ENCODE measurements at regions not wholly inside any gene's neighbourhood (a gene's known extent, or its start where the extent isn't known, plus 50 kb on each side); places are given as distances from the start of the nearest gene placed in this dataset.

- H3K9me3 ChIP-seq (ENCODE audit: low read depth), result no peaks in the 10 kb centered on the region
- 0 out of 2 replicates have a peak, but pooled peaks cover 4% of the 10 kb centered on the region for H3K9me2 ChIP-seq (ENCODE audit: insufficient read depth)
- H3K4me3 ChIP-seq, result no peak overlapping the region
- H4K20me1 ChIP-seq (ENCODE audit: insufficient read depth), result no peaks in the 10 kb centered on the region
- no peak overlapping the region for H2AFZ ChIP-seq
- no peaks in the 10 kb centered on the region for H3K79me2 ChIP-seq (ENCODE audit: insufficient read depth)
- H3F3A ChIP-seq (ENCODE audit: insufficient read depth), result no peaks in the 10 kb centered on the region
- in situ Hi-C loops (cut with MboI), result no loop called here
- no peaks in the 10 kb centered on the region for H3K36me3 ChIP-seq (ENCODE audit: low read depth)
- no peak for DNase-seq
- no peak overlapping the region for H3K4me2 ChIP-seq (ENCODE audit: unreplicated experiment)
- TF ChIP-seq EZH2 (IDR thresholded peaks at IDR 0.05; ENCODE audit: insufficient read depth, poor library complexity, severe bottlenecking), result no peak
- TF ChIP-seq EZH2phosphoT487 (IDR thresholded peaks at IDR 0.05; ENCODE audit: insufficient read depth, low read depth), result no peak
- no peaks in the 10 kb centered on the region for H3K27me3 ChIP-seq (replicated peaks; ENCODE audit: insufficient read depth)
- no peak overlapping the region for H3K9ac ChIP-seq
- H3K4me1 ChIP-seq (ENCODE audit: insufficient read depth), result 0 out of 2 replicates have a peak, but pooled peaks cover 3% of the 10 kb centered on the region
- no peak overlapping the region for H3K27ac ChIP-seq
Measured at GRCh38 chr1:187504779-187505178, 676.0 kb downstream of the PLA2G4A start.

GRCh38 chr1:187509091-187509490 lies 680.3 kb downstream of the PLA2G4A start:
- no peak overlapping the region for H2AFZ ChIP-seq
- H3K36me3 ChIP-seq (ENCODE audit: low read depth), result no peaks in the 10 kb centered on the region
- H3F3A ChIP-seq (ENCODE audit: insufficient read depth), result no peaks in the 10 kb centered on the region
- no peak overlapping the region for H3K4me2 ChIP-seq (ENCODE audit: unreplicated experiment)
- H3K27ac ChIP-seq, result no peak overlapping the region
- no peaks in the 10 kb centered on the region for H3K9me3 ChIP-seq (ENCODE audit: low read depth)
- H3K4me1 ChIP-seq (ENCODE audit: insufficient read depth), result 0 out of 2 replicates have a peak, but pooled peaks cover 3% of the 10 kb centered on the region
- H3K4me3 ChIP-seq, result no peak overlapping the region
- no peaks in the 10 kb centered on the region for H4K20me1 ChIP-seq (ENCODE audit: insufficient read depth)
- peak; percentile 4 for DNase-seq
- 0 out of 2 replicates have a peak, but pooled peaks cover 4% of the 10 kb centered on the region for H3K9me2 ChIP-seq (ENCODE audit: insufficient read depth)
- TF ChIP-seq EZH2 (IDR thresholded peaks at IDR 0.05; ENCODE audit: insufficient read depth, poor library complexity, severe bottlenecking) (no peak), EZH2phosphoT487 (IDR thresholded peaks at IDR 0.05; ENCODE audit: insufficient read depth, low read depth) (no peak)
- in situ Hi-C loops (cut with MboI), result no loop called here
- H3K27me3 ChIP-seq (replicated peaks; ENCODE audit: insufficient read depth), result no peaks in the 10 kb centered on the region
- no peaks in the 10 kb centered on the region for H3K79me2 ChIP-seq (ENCODE audit: insufficient read depth)
- H3K9ac ChIP-seq, result no peak overlapping the region

- Histone ChIP-seq H3K4me1 (ENCODE audit: insufficient read depth) (0 out of 2 replicates have a peak, but pooled peaks cover 3% of the 10 kb centered on the region), H3K27me3 (replicated peaks; ENCODE audit: insufficient read depth) (no peaks in the 10 kb centered on the region), H4K20me1 (ENCODE audit: insufficient read depth) (no peaks in the 10 kb centered on the region), H3K36me3 (ENCODE audit: low read depth) (no peaks in the 10 kb centered on the region), H3K4me2 (ENCODE audit: unreplicated experiment) (no peak overlapping the region), H3F3A (ENCODE audit: insufficient read depth) (no peaks in the 10 kb centered on the region), H3K27ac (no peak overlapping the region), H3K9ac (no peak overlapping the region), H3K9me3 (ENCODE audit: low read depth) (no peaks in the 10 kb centered on the region), H3K9me2 (ENCODE audit: insufficient read depth) (0 out of 2 replicates have a peak, but pooled peaks cover under 1% of the 10 kb centered on the region), H2AFZ (no peak overlapping the region), H3K79me2 (ENCODE audit: insufficient read depth) (no peaks in the 10 kb centered on the region), H3K4me3 (no peak overlapping the region)
- DNase-seq, result peak; percentile 27
- TF ChIP-seq EZH2phosphoT487 (IDR thresholded peaks at IDR 0.05; ENCODE audit: insufficient read depth, low read depth), result no peak
- no peak for TF ChIP-seq EZH2 (IDR thresholded peaks at IDR 0.05; ENCODE audit: insufficient read depth, poor library complexity, severe bottlenecking)
- in situ Hi-C loops (cut with MboI), result no loop called here
- 88 to 91% methylated on average over 5 of the region's 5 CpGs for WGBS, 2 experiments (ENCODE audit: low coverage in 1 of 2, low lambda C conversion rate in 2 of 2, missing lambda C conversion rate in 2 of 2)
Measured at GRCh38 chr1:187513190-187513589, 684.4 kb downstream of the PLA2G4A start.

- 83 to 84% methylated on average over 3 of the region's 3 CpGs for WGBS, 2 experiments (ENCODE audit: low coverage in 1 of 2, low lambda C conversion rate in 2 of 2, missing lambda C conversion rate in 2 of 2)
- no peak overlapping the region for H2AFZ ChIP-seq
- H3K27me3 ChIP-seq (replicated peaks; ENCODE audit: insufficient read depth), result no peaks in the 10 kb centered on the region
- no peak overlapping the region for H3K4me2 ChIP-seq (ENCODE audit: unreplicated experiment)
- no peaks in the 10 kb centered on the region for H3K79me2 ChIP-seq (ENCODE audit: insufficient read depth)
- in situ Hi-C loops (cut with MboI), result no loop called here
- H3K9ac ChIP-seq, result no peak overlapping the region
- no peak overlapping the region for H3K4me3 ChIP-seq
- no peaks in the 10 kb centered on the region for H3K4me1 ChIP-seq (ENCODE audit: insufficient read depth)
- no peaks in the 10 kb centered on the region for H4K20me1 ChIP-seq (ENCODE audit: insufficient read depth)
- no peak for DNase-seq
- H3K27ac ChIP-seq, result no peak overlapping the region
- no peak for TF ChIP-seq EZH2 (IDR thresholded peaks at IDR 0.05; ENCODE audit: insufficient read depth, poor library complexity, severe bottlenecking)
- TF ChIP-seq EZH2phosphoT487 (IDR thresholded peaks at IDR 0.05; ENCODE audit: insufficient read depth, low read depth), result no peak
- no peaks in the 10 kb centered on the region for H3K9me3 ChIP-seq (ENCODE audit: low read depth)
- no peaks in the 10 kb centered on the region for H3K36me3 ChIP-seq (ENCODE audit: low read depth)
- no peaks in the 10 kb centered on the region for H3F3A ChIP-seq (ENCODE audit: insufficient read depth)
- no peaks in the 10 kb centered on the region for H3K9me2 ChIP-seq (ENCODE audit: insufficient read depth)
Measured at GRCh38 chr1:187514110-187514509, 685.4 kb downstream of the PLA2G4A start.

- Histone ChIP-seq H3K27me3 (replicated peaks; ENCODE audit: insufficient read depth) (no peaks in the 10 kb centered on the region), H3K9me3 (ENCODE audit: low read depth) (no peaks in the 10 kb centered on the region), H4K20me1 (ENCODE audit: insufficient read depth) (no peaks in the 10 kb centered on the region), H3K4me3 (no peak overlapping the region), H3F3A (ENCODE audit: insufficient read depth) (no peaks in the 10 kb centered on the region), H2AFZ (no peak overlapping the region), H3K4me2 (ENCODE audit: unreplicated experiment) (no peak overlapping the region), H3K9ac (no peak overlapping the region), H3K27ac (no peak overlapping the region), H3K79me2 (ENCODE audit: insufficient read depth) (no peaks in the 10 kb centered on the region), H3K36me3 (ENCODE audit: low read depth) (no peaks in the 10 kb centered on the region), H3K4me1 (ENCODE audit: insufficient read depth) (no peaks in the 10 kb centered on the region), H3K9me2 (ENCODE audit: insufficient read depth) (no peaks in the 10 kb centered on the region)
- 0 to 6% methylated on average over 1 of the region's 1 CpG for WGBS, 2 experiments (ENCODE audit: low coverage in 1 of 2, low lambda C conversion rate in 2 of 2, missing lambda C conversion rate in 2 of 2)
- in situ Hi-C loops (cut with MboI), result no loop called here
- peak; percentile 18 for DNase-seq
- TF ChIP-seq EZH2phosphoT487 (IDR thresholded peaks at IDR 0.05; ENCODE audit: insufficient read depth, low read depth) (no peak), EZH2 (IDR thresholded peaks at IDR 0.05; ENCODE audit: insufficient read depth, poor library complexity, severe bottlenecking) (no peak)
Measured at GRCh38 chr1:187516874-187517273, 688.1 kb downstream of the PLA2G4A start.
